GM12875 (cell line): ENCODE measurements at regions not wholly inside any gene's neighbourhood (a gene's known extent, or its start where the extent isn't known, plus 50 kb on each side); places are given as distances from the start of the nearest gene placed in this dataset.
"Not testable (repeated sequence)": the region's sequence is repeated elsewhere in the genome, so short reads cannot be mapped to it uniquely, and the experiment has no call there.

Experiments used
- H3K4me3 ChIP-seq: one replicate; pipeline ENCODE4 v1.5.1; 2011; ENCODE audit warnings: low read depth, low read length, control low read depth
- CTCF ChIP-seq: IDR thresholded peaks from 2 replicates; pipeline ENCODE4 v1.5.1; 2011; ENCODE audit warnings: low read depth, mild to moderate bottlenecking, control low read depth, inconsistent platforms, low read length, moderate library complexity, borderline replicate concordance; ENCODE audit not compliant: insufficient read depth

DNA sequence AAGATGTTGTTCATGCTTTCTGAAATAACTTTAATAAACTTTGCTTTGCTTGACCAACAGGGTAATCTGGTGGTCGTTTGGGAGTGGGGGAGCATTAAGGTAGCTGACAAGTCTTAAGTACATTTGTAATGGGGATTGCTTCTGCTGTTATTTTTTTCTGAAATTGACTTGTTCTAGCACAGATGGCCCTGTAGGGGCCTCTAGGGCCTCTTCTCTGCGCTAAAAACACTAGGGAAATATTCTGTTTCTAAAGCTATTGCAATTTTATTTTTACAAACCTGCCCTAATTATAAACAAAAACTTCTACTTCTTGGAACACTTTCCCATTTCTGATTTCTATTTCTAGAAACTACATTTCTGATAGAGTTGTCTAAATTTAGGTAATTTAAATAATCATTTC lies 191.3 kb upstream of the KCNJ3 start:
- H3K4me3 ChIP-seq, result no peak overlapping the region

DNA sequence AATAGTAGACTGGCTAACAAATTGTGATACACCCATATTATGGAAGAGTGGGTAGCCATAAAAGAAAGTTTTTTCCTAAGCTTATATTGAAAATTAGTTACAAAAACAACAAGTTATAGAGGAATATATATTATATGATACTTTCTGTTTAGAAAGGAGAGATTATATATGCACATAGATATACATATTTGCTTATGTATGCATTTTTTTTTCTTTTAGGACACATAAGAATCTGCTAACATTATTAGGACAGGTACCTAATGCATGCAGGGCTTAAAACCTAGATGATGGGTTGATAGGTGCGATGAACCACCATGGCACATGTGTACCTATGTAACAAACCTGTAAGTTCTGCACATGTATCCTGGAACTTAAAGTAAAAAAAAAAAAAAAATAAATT lies 179.6 kb upstream of the KCNJ3 start:
- no peak overlapping the region for H3K4me3 ChIP-seq
- TF ChIP-seq CTCF, result no peak

More for the DNA sequence above, 191.3 kb upstream of the KCNJ3 start:
- no peak for TF ChIP-seq CTCF

- H3K4me3 ChIP-seq, result not testable (repeated sequence)
These were observed 177.5 kb upstream of the KCNJ3 start for GRCh38 chr2:154520951-154521350.

GRCh38 chr2:154526234-154526633 lies 172.3 kb upstream of the KCNJ3 start:
- no peak overlapping the region for H3K4me3 ChIP-seq
- no peak for TF ChIP-seq CTCF

- no peak for TF ChIP-seq CTCF
- H3K4me3 ChIP-seq, result no peak overlapping the region
These were observed 170.5 kb upstream of the KCNJ3 start for GRCh38 chr2:154527962-154528361.

- TF ChIP-seq CTCF, result no peak
- no peak overlapping the region for H3K4me3 ChIP-seq
These were observed 166.5 kb upstream of the KCNJ3 start for GRCh38 chr2:154532004-154532403.

DNA sequence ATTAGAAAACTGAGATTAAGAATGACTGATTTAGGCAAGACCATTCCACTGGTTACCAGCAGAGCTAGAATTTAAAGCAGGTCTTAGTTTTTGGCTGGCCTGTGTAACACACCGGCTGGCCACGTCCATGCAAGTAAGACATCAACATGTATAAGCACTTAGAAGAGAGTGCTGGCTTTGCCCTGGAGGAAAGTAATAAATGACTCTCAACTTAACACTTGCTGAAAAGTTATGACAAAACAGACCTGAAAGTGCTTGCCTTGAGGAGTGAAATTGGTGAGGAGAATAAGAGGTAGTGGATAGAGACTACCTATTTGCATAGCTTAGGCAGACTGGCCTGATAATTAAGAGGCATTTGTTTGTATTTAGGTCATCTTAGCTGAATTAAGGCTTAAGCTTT lies 165.7 kb upstream of the KCNJ3 start:
- TF ChIP-seq CTCF, result no peak
- H3K4me3 ChIP-seq, result no peak overlapping the region

DNA sequence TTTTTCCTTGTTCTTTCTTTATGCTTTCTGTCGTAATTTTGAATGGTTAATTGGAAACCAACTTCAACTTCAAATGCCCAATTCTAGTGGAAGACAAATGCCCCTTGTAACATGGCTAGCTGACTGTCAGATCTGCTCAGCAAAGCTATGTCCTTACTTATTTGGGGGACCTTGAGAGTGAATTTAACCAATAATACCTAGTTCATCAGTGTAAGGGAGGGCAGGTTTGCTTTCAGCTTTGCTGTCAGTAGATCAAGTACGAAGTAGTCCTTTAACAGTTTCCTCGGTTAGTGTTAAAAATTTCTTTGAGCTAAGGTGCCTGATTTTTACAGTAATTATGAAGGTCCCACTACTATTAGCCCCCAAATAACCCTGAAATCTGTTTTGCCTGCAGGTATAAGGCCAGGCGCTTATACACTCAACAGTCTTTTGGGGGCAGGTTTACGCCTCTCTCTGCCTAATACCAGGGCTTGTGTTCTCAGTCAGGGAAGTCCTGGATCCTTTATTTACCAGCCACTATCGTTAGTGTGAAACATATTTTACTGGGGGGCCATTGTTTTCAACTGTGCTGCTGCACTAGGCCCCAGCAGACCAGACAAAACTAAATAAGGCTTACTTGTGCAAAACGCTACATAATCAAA lies 165.1 kb upstream of the KCNJ3 start:
- no peak for TF ChIP-seq CTCF
- no peak overlapping the region for H3K4me3 ChIP-seq
